ENCODE measurements at regions not wholly inside any gene's neighbourhood (a gene's known extent, or its start where the extent isn't known, plus 50 kb on each side); places are given as distances from the start of the nearest gene placed in this dataset.

DNA sequence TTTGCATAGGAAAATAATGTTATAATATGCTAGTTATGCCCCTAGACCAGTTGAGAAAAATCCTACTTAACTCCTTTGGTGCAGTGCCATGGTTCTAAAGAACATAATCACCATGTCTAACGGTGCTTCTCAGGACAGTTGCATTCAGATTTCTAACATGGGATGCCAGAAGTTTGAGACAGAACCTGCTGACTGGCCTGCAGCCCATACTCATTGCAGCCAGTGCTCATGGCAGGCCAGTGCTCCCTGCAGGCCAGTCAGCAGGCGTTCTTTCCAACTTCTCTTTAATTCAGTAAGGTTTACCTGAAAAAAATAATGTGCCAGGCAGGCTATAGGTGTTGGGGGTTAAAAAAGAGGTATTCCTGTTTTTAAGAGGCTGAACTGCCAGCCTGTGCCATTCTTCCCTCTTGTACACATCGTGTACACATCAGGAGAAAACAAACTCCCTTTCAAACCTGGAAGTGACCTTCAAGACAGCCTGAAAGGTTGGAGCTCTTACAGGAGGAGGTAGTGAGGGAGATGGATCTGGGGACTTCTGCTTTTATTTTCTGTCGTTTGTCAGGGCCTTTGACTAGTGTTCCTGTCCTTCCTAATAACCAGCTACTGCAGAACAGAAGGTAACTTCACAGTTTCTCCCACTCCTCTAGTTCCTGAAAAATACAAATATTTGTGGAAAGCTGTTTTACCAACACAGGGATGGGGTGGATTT, 146.0 kb upstream of the MAGI3 start:
- peak overlapping the region; percentile 14; the same call in 1 of the 2 replicates for H3K27ac ChIP-seq
- TF ChIP-seq, protein P1, sequence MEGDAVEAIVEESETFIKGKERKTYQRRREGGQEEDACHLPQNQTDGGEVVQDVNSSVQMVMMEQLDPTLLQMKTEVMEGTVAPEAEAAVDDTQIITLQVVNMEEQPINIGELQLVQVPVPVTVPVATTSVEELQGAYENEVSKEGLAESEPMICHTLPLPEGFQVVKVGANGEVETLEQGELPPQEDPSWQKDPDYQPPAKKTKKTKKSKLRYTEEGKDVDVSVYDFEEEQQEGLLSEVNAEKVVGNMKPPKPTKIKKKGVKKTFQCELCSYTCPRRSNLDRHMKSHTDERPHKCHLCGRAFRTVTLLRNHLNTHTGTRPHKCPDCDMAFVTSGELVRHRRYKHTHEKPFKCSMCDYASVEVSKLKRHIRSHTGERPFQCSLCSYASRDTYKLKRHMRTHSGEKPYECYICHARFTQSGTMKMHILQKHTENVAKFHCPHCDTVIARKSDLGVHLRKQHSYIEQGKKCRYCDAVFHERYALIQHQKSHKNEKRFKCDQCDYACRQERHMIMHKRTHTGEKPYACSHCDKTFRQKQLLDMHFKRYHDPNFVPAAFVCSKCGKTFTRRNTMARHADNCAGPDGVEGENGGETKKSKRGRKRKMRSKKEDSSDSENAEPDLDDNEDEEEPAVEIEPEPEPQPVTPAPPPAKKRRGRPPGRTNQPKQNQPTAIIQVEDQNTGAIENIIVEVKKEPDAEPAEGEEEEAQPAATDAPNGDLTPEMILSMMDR (conservative IDR thresholded peaks at IDR 0.05), result 0 out of 2 replicates have a peak, but pooled peaks have one; percentile 14

DNA sequence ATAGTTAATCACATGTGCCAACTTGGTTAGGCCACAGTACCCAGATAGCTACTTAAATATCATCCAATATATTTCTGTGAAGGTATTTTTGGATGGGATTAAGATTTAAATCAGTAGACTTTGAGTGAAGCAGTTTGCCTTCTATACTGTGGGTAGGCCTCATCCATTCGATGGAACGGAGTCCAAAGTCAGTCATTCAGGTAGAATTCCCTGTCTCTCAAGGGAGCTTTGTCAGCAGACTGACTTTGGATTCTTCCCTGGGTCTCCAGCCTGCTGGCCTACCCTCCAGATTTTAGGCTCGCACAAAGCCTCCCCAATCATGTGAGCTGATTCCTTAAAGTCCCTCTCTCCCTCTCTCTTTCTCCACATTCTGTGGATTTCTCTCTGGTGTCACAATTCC, 145.1 kb upstream of the MAGI3 start:
- H3K27ac ChIP-seq, result peak overlapping the region; percentile 81; the same call in 1 of the 2 replicates
- TF ChIP-seq, protein P1 (conservative IDR thresholded peaks at IDR 0.05), result no peak

DNA sequence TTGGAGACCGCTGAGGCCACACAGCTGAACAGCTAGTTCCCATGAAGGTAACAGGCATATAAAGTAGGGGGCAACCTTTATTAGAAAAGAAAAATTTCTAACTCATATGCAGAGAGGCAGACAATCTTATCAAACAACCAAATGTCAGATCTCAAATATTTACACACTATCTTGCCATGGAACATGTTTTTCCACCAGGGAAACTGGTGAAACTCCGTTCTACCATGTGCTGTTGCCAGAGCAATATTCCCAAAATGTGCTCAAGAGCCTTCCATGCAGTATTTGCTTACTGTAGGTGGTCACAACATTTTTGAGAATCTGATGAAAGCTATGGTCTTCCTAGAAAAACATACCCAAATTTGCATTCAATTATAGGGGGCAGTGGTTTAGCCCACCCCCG, 143.4 kb upstream of the MAGI3 start:
- TF ChIP-seq, protein P1 (conservative IDR thresholded peaks at IDR 0.05), result no peak
- H3K27ac ChIP-seq, result peak overlapping the region; percentile 81

DNA sequence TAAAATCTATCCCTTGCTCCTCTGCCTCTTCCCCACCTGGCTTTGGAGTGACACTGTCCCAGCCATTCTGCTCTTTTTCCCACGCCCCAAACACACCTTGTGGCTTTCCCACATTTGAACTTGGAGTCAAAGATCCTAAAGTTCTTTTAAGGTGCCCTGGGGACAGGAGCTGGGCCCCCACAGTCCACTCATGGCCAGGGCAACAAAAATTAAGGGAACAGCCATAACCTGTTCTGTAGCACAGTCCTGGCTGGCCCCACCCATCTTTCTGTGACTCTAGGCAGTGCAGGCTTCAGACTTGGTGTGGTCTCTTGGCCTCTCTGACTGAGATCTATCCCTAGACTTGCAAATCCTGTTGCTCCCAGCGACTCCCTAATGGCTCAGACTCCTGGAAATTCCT, 143.0 kb upstream of the MAGI3 start:
- peak overlapping the region; percentile 81 for H3K27ac ChIP-seq
- TF ChIP-seq, protein P1 (conservative IDR thresholded peaks at IDR 0.05), result no peak

DNA sequence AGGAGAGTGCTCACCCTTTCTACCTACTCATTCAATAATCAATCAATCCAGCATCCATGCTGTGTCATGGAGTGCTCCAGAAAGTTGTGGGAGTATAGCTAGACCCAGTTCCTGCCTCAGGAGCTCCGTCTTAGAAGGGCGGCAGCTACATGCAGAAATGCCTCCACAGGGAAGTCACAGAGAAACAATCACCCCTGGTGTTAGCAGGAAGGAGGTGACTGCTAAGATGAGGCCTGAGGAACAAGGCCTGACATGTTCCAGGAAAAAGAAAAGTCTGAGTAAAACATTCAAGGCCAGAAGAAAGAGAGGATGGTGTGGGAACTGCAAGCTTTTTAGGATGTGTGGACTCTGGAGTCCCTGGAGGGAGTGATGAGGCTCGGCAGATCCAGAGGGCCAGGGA, 142.5 kb upstream of the MAGI3 start:
- TF ChIP-seq, protein P1 (conservative IDR thresholded peaks at IDR 0.05), result no peak
- H3K27ac ChIP-seq, result peak overlapping the region; percentile 81

DNA sequence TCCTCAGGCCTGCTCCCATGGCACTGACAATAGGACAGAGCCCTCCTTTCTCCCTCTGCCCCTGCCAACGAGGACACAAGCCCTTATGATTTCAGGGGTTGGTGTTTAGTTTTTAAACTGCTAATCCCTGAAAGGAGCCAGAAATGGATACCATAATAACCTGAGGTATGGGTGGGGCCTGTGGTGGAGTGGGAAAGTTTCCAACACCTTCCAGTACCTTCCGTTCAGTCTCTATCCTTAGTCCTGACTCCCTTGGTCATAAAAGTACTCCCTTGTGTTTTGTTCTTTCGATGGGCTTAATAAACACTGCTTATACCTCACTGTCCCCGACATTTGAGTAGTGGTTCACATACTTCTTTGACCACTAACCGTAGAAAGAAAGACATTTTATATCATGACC, 141.8 kb upstream of the MAGI3 start:
- H3K27ac ChIP-seq, result peak overlapping the region; percentile 81; the same call in 1 of the 2 replicates
- TF ChIP-seq, protein P1 (conservative IDR thresholded peaks at IDR 0.05), result no peak

DNA sequence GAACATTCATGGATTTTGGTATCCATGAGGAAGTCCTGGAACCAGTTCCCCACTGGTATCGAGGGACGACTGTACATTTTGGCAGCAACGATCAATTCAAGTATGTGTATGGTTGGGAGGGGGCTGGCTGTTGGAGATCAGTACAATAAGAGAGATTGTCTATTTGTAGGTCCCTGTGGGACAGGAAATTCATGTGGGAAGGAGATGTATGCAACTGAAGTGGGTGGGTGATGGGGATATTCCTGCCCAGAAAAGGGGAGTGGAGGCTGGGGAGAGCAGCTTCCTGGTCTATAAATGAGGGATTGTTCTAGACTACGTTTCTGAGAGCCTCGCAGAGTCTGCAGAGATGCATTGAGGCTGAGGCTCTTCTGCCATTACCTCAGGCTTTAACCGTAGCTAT, 140.2 kb upstream of the MAGI3 start:
- TF ChIP-seq, protein P1 (conservative IDR thresholded peaks at IDR 0.05), result no peak
- no peak overlapping the region for H3K27ac ChIP-seq
